ENCODE measurements at regions not wholly inside any gene's neighbourhood (a gene's known extent, or its start where the extent isn't known, plus 50 kb on each side); places are given as distances from the start of the nearest gene placed in this dataset.

DNA sequence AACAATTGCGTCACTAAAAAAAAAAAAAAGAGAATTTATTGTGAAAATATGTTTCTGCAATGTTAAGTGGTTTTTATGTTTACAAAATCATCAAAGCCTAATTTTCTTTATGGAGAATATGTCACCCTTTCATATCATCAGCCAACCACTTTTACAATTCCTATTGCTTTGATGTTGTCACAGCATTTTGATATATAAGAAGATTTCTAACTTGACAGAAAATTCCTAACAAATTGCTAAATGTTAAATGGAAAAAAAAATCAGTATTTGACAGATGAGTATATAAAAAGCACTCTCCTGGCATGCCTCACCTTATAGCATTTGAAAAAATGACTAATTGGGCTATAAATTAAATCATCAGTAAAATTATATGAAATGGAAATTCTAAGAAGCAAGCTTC, 1457.3 kb upstream of the ALCAM start:
- no peak for DNase-seq
- intact Hi-C loops (cut with DNase I; ENCODE audit: low total_unique reads): no loop called here
- Histone ChIP-seq H3K27ac (no peak overlapping the region), H3K4me1 (no peaks in the 10 kb centered on the region), H3K9me3 (no peaks in the 10 kb centered on the region), H3K27me3 (no peaks in the 10 kb centered on the region), H3K4me3 (no peak overlapping the region), H3K36me3 (no peaks in the 10 kb centered on the region)
- no peak for TF ChIP-seq POLR2A (IDR thresholded peaks at IDR 0.05)
- TF ChIP-seq, protein P1, sequence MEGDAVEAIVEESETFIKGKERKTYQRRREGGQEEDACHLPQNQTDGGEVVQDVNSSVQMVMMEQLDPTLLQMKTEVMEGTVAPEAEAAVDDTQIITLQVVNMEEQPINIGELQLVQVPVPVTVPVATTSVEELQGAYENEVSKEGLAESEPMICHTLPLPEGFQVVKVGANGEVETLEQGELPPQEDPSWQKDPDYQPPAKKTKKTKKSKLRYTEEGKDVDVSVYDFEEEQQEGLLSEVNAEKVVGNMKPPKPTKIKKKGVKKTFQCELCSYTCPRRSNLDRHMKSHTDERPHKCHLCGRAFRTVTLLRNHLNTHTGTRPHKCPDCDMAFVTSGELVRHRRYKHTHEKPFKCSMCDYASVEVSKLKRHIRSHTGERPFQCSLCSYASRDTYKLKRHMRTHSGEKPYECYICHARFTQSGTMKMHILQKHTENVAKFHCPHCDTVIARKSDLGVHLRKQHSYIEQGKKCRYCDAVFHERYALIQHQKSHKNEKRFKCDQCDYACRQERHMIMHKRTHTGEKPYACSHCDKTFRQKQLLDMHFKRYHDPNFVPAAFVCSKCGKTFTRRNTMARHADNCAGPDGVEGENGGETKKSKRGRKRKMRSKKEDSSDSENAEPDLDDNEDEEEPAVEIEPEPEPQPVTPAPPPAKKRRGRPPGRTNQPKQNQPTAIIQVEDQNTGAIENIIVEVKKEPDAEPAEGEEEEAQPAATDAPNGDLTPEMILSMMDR (IDR thresholded peaks at IDR 0.05): no peak

DNA sequence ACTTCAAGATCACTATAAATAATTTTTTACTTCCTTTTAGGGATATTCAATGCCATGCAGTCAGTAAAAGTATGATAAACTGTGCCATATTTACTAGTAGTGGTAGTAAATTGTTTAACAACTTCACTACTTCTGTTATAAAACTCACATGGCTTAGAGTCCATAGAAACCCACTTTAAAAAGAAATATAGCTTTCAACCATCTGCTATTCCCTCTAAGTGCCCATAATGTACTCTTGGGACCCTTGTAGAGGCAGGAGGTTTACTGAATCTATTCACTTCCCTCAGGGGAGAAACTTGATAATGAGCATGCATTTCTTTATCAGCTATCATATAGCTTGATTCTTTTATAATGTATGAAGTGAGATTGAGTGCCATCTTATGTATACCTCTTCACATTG, 1448.4 kb upstream of the ALCAM start:
- TF ChIP-seq, protein P1 (IDR thresholded peaks at IDR 0.05): no peak
- no peak for TF ChIP-seq POLR2A (IDR thresholded peaks at IDR 0.05)
- H3K4me1 ChIP-seq: no peaks in the 10 kb centered on the region
- no peak for DNase-seq
- intact Hi-C loops (cut with DNase I; ENCODE audit: low total_unique reads): no loop called here
- no peaks in the 10 kb centered on the region for H3K27me3 ChIP-seq
- H3K9me3 ChIP-seq: no peaks in the 10 kb centered on the region
- no peak overlapping the region for H3K4me3 ChIP-seq
- no peak overlapping the region for H3K27ac ChIP-seq
- H3K36me3 ChIP-seq: no peaks in the 10 kb centered on the region

DNA sequence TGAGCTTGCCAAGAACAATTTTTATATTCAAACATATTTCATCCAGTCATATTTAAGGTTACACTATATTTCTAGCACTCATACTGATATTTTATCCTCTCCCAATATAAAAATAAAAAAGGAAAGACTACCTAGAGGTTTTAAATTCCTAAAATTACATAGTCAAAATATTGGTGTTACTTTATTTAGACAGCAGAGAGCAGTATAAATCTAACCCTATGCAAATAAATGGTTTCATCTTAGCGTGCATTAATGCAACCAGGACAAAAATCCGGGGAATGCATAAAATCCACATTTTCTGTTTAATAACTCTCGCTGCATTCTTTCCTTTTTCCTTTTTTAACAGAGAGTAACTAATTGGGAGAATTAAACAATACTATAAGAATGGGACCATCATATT, 1447.4 kb upstream of the ALCAM start:
- H3K36me3 ChIP-seq: no peaks in the 10 kb centered on the region
- no peak for TF ChIP-seq POLR2A (IDR thresholded peaks at IDR 0.05)
- TF ChIP-seq, protein P1 (IDR thresholded peaks at IDR 0.05): no peak
- no peak overlapping the region for H3K4me3 ChIP-seq
- intact Hi-C loops (cut with DNase I; ENCODE audit: low total_unique reads): no loop called here
- no peak overlapping the region for H3K27ac ChIP-seq
- no peak for DNase-seq
- no peaks in the 10 kb centered on the region for H3K4me1 ChIP-seq
- H3K9me3 ChIP-seq: no peaks in the 10 kb centered on the region
- H3K27me3 ChIP-seq: no peaks in the 10 kb centered on the region

DNA sequence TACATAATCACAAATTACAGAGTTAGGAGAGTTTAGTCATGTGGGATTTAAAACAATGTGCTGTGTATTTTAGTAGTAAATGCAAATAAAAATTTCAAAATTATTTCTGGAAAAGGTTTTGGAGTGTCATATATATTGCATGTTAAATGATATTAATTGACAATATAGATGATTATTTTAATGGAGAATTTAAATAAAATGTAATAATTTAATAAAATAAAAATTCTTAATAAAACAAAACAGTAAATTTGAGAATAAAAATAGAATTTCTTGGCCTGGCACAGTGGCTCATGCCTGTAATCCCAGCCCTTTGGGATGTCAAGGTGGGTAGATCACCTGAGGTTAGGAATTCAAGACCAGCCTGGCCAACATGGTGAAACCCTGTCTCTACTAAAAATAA, 1442.8 kb upstream of the ALCAM start:
- Histone ChIP-seq H3K4me3 (no peak overlapping the region), H3K27me3 (no peaks in the 10 kb centered on the region), H3K9me3 (no peaks in the 10 kb centered on the region), H3K36me3 (no peaks in the 10 kb centered on the region), H3K4me1 (no peaks in the 10 kb centered on the region), H3K27ac (no peak overlapping the region)
- DNase-seq: no peak
- intact Hi-C loops (cut with DNase I; ENCODE audit: low total_unique reads): no loop called here
- TF ChIP-seq POLR2A (IDR thresholded peaks at IDR 0.05): no peak
- TF ChIP-seq, protein P1 (IDR thresholded peaks at IDR 0.05): no peak

DNA sequence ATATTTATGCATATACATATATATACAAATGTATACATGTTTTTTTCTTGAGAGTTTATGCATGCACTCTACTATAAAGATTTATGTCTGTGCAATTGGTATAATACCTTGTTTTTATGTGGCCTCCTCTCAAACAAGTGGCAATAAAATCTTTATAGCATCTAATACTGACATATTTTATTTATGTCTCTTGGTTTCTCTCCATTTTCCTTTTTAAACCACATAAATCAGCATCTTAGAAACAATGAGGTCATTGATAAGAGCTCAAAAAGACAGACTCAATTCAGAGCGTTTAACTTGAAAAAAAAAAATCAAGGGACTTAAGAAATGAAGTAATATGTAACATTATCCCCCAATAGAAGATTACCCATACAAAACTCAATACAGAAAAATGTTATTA, 1442.2 kb upstream of the ALCAM start:
- Histone ChIP-seq H3K27me3 (no peaks in the 10 kb centered on the region), H3K27ac (no peak overlapping the region), H3K9me3 (no peaks in the 10 kb centered on the region), H3K4me3 (no peak overlapping the region), H3K4me1 (no peaks in the 10 kb centered on the region), H3K36me3 (no peaks in the 10 kb centered on the region)
- TF ChIP-seq, protein P1 (IDR thresholded peaks at IDR 0.05): no peak
- no peak for TF ChIP-seq POLR2A (IDR thresholded peaks at IDR 0.05)
- intact Hi-C loops (cut with DNase I; ENCODE audit: low total_unique reads): no loop called here
- DNase-seq: no peak
